Stomach (tissue), 4 donors: ENCODE measurements at regions not wholly inside any gene's neighbourhood (a gene's known extent, or its start where the extent isn't known, plus 50 kb on each side); places are given as distances from the start of the nearest gene placed in this dataset.

Experiments used
- POLR2A ChIP-seq, 4 donors: fragments of 450-650 bp; IDR thresholded peaks; one replicate each; pipeline ENCODE4 v1.6.1; 2016; ENCODE audit warnings: antibody characterized with exemption in 4 of 4, control low read depth in 2 of 4, mild to moderate bottlenecking in 1 of 4, moderate library complexity in 1 of 4
- POLR2AphosphoS5 ChIP-seq, 3 donors: sonication (generic); formaldehyde crosslinking; IDR thresholded peaks; one replicate each; pipeline ENCODE4 v1.6.1; 2016; ENCODE audit warnings: antibody characterized with exemption in 3 of 3

GRCh38 chrX:140292188-140292587 lies 212.7 kb downstream of the SOX3 start:
- TF ChIP-seq POLR2AphosphoS5 (IDR thresholded peaks at IDR 0.05) (no peak), POLR2A (IDR thresholded peaks at IDR 0.05) (no peak)
